Mammary epithelial cell (primary cell): ENCODE measurements at regions not wholly inside any gene's neighbourhood (a gene's known extent, or its start where the extent isn't known, plus 50 kb on each side); places are given as distances from the start of the nearest gene placed in this dataset.

Experiments used
- CTCF ChIP-seq, 2 donors: IDR thresholded peaks in 1 of 2; conservative IDR thresholded peaks in 1 of 2; 2 replicates each; pipeline ENCODE4 v1.5.1; 2011 to 2012; ENCODE audit warnings: inconsistent platforms in 2 of 2, low read length in 2 of 2, mild to moderate bottlenecking in 2 of 2, control low read depth in 1 of 2, low read depth in 1 of 2; ENCODE audit not compliant: insufficient read depth in 1 of 2; ENCODE audit errors: extremely low read depth in 1 of 2
- EZH2 ChIP-seq: IDR thresholded peaks from 2 replicates; pipeline ENCODE4 v1.6.1; 2012; ENCODE audit warnings: low read length, inconsistent platforms, borderline replicate concordance

- TF ChIP-seq CTCF (conservative IDR thresholded peaks at IDR 0.05 in 1 of 2, IDR thresholded peaks at IDR 0.05 in 1 of 2; ENCODE audit: extremely low read depth in 1 of 2, insufficient read depth in 1 of 2, low read depth in 1 of 2, low read length in 2 of 2) (no peak), EZH2 (no peak)
These were observed 338.1 kb upstream of the RAB6C start for GRCh38 chr2:129641371-129641770.
